Testis (tissue), 2 donors: ENCODE measurements at regions not wholly inside any gene's neighbourhood (a gene's known extent, or its start where the extent isn't known, plus 50 kb on each side); places are given as distances from the start of the nearest gene placed in this dataset.

ENCODE experiments used
- POLR2A ChIP-seq: fragments of 450-650 bp; IDR thresholded peaks from one replicate; pipeline ENCODE4 v1.6.1; 2017; ENCODE audit warnings: antibody characterized with exemption, mild to moderate bottlenecking, moderate library complexity
- TF ChIP-seq, protein P1 (sequence below), 3 experiments: fragments of 450-650 bp in 2 of 3; fragments of 200-600 bp in 1 of 3; sonication (generic) in 1 of 3; IDR thresholded peaks; one replicate each; pipeline ENCODE4 v1.5.1; 2016 to 2019; ENCODE audit warnings: antibody characterized with exemption in 3 of 3, mild to moderate bottlenecking in 2 of 3, moderate library complexity in 1 of 3

DNA sequence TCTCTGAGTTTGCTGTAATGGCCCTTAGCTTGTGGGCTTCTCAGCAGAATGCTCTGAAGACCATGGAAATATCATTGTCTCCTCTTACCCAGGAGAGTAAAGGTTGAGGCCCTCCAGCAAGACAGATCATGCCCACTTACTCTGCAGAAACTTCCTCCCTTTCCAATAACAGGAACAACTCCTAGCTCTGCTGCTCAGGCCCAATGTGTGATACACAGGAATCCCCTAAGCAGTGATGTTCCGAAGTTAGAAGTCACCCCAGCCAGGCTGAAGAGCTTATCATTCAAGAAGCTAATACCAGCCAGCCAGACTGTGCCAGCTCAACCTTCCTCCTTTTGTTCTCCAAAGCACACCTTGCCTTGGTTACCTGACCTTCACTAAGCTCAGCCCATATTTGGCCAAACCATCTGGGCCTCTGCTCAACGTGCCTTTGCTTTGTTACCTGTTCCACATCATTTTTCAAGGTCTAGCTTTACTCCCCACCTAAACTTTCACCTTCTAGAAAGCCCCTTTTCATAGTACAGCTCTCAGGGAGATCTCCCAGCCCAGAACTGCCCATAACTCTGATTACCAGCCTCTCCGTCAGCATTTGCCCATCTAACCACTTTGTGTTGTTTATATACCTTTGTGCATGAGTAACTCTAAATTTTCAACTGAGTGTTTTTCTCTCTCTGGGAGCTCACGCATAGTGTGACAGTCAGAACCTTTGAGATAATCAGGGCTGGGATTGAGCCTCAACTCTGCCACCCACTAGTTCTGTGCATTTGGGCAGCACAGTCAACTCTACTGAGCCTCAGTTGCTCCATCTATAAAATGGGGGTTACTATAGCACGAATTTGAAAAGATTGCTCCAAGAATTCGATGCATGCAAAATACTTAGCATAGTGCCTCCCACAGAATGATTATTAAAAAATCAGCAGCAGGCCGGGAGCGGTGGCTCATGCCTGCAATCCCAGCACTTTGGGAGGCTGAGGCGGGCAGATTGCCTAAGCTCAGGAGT lies 107.6 kb upstream of the CPEB4 start:
- TF ChIP-seq POLR2A = no peak
- TF ChIP-seq, protein P1, sequence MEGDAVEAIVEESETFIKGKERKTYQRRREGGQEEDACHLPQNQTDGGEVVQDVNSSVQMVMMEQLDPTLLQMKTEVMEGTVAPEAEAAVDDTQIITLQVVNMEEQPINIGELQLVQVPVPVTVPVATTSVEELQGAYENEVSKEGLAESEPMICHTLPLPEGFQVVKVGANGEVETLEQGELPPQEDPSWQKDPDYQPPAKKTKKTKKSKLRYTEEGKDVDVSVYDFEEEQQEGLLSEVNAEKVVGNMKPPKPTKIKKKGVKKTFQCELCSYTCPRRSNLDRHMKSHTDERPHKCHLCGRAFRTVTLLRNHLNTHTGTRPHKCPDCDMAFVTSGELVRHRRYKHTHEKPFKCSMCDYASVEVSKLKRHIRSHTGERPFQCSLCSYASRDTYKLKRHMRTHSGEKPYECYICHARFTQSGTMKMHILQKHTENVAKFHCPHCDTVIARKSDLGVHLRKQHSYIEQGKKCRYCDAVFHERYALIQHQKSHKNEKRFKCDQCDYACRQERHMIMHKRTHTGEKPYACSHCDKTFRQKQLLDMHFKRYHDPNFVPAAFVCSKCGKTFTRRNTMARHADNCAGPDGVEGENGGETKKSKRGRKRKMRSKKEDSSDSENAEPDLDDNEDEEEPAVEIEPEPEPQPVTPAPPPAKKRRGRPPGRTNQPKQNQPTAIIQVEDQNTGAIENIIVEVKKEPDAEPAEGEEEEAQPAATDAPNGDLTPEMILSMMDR (IDR thresholded peaks at IDR 0.05) = no peak
